HCT116 (cell line): ENCODE measurements at regions not wholly inside any gene's neighbourhood (a gene's known extent, or its start where the extent isn't known, plus 50 kb on each side); places are given as distances from the start of the nearest gene placed in this dataset.

Source experiments
- ATAC-seq: fragments of 200-7000 bp; cut with Tn5 transposase; 2 replicates; pipeline ENCODE4 v1.9.1; 2020; ENCODE audit warnings: mild to moderate bottlenecking, moderate library complexity
- BruUV-seq: library from RNA; stranded (reverse); fragments of 400-500 nt; replicated peaks from 2 replicates; lab custom pipeline; 2021; lab: Mats Ljungman, UMichigan
- CTCF ChIA-PET: fragments of 300-600 bp; sonication (Branson Sonifier 250); formaldehyde crosslinking; loops from one replicate; lab custom pipeline; 2021; ENCODE audit warnings: antibody characterized with exemption; lab: Charles Lee
- POLR2A ChIA-PET: fragments of 300-600, 350-600 bp; sonication (Branson Sonifier 250); formaldehyde crosslinking; loops from one replicate; lab custom pipeline; 2021; ENCODE audit warnings: antibody characterized with exemption; lab: Charles Lee
- RAD21 ChIA-PET, 2 experiments: fragments of 300-600 bp; sonication (Branson Sonifier 250); formaldehyde crosslinking; loops; one replicate each; lab custom pipeline; 2023; ENCODE audit warnings: low total read pairs in 2 of 2; ENCODE audit not compliant: uncharacterized antibody in 2 of 2, unreplicated experiment in 2 of 2, low non-redundant PET in 1 of 2; lab: Charles Lee
- DNase-seq: peaks from one replicate; pipeline ENCODE4 v3.0.0-alpha.2; 2010; ENCODE audit warnings: low read depth, low spot score
- H2AFZ ChIP-seq: fragments of 200-600 bp; shearing (Covaris generic), sonication (generic); 2 replicates; pipeline ENCODE4 v1.6.1; 2017; ENCODE audit warnings: low read depth, mixed run types, mixed read lengths, antibody characterized with exemption, low read length; ENCODE audit not compliant: poor library complexity, severe bottlenecking
- H3K27ac ChIP-seq: 2 replicates; pipeline ENCODE4 v1.5.1; 2012; ENCODE audit warnings: low read depth, low read length
- H3K27me3 ChIP-seq: fragments of 200-600 bp; sonication (generic); 2 replicates; pipeline ENCODE4 v1.6.1; 2016; ENCODE audit warnings: mixed run types, low read length, mixed read lengths; ENCODE audit not compliant: insufficient read depth
- H3K36me3 ChIP-seq, 2 experiments: fragments of 200-500 bp in 1 of 2; fragments of 200-600 bp in 1 of 2; sonication (Bioruptor generic) in 1 of 2; sonication (generic) in 1 of 2; 2 replicates each; pipeline versions ENCODE4 v1.5.1 to v1.6.1; 2014 to 2016; ENCODE audit warnings: low read length in 2 of 2, inconsistent platforms in 1 of 2, mixed read lengths in 1 of 2, mixed run types in 1 of 2; ENCODE audit not compliant: insufficient read depth in 2 of 2, control insufficient read depth in 1 of 2
- H3K4me1 ChIP-seq, 2 experiments: fragments of 200-600 bp in 1 of 2; sonication (generic) in 1 of 2; 2 replicates each; pipeline versions ENCODE4 v1.5.1 to v1.6.1; 2012 to 2017; ENCODE audit warnings: low read length in 2 of 2, inconsistent platforms in 1 of 2, mild to moderate bottlenecking in 1 of 2, mixed read lengths in 1 of 2, mixed run types in 1 of 2, moderate library complexity in 1 of 2; ENCODE audit not compliant: insufficient read depth in 2 of 2, control insufficient read depth in 1 of 2
- H3K4me2 ChIP-seq: fragments of 200-600 bp; sonication (generic); 2 replicates; pipeline ENCODE4 v1.6.1; 2017; ENCODE audit warnings: mixed run types, low read length, mixed read lengths
- H3K4me3 ChIP-seq, 2 experiments: fragments of 200-600 bp in 1 of 2; sonication (generic) in 1 of 2; replicated peaks in 1 of 2; 2 replicates each; pipeline ENCODE4 v1.5.1; 2011 to 2016; ENCODE audit warnings: low read length in 2 of 2, control low read depth in 1 of 2, low read depth in 1 of 2, mild to moderate bottlenecking in 1 of 2, mixed read lengths in 1 of 2, mixed run types in 1 of 2
- H3K79me2 ChIP-seq: fragments of 200-600 bp; sonication (generic); 2 replicates; pipeline ENCODE4 v1.6.1; 2017; ENCODE audit warnings: mild to moderate bottlenecking, mixed run types, low read length, moderate library complexity, mixed read lengths; ENCODE audit not compliant: insufficient read depth
- H3K9ac ChIP-seq: fragments of 200-600 bp; sonication (generic); 2 replicates; pipeline ENCODE4 v1.6.1; 2016; ENCODE audit warnings: low read length, mixed read lengths
- H3K9me2 ChIP-seq: fragments of 200-600 bp; sonication (generic), shearing (Covaris generic); 2 replicates; pipeline ENCODE4 v1.6.1; 2017; ENCODE audit warnings: mixed run types, mild to moderate bottlenecking, moderate library complexity; ENCODE audit not compliant: insufficient read depth
- H3K9me3 ChIP-seq, 2 experiments: fragments of 200-500 bp in 1 of 2; fragments of 200-600 bp in 1 of 2; sonication (Bioruptor generic) in 1 of 2; sonication (generic) in 1 of 2; 2 replicates each; pipeline ENCODE4 v1.6.1; 2014 to 2017; ENCODE audit warnings: low read length in 2 of 2, mixed read lengths in 2 of 2, inconsistent platforms in 1 of 2, low read depth in 1 of 2, mild to moderate bottlenecking in 1 of 2, mixed run types in 1 of 2, moderate library complexity in 1 of 2; ENCODE audit not compliant: control insufficient read depth in 1 of 2, insufficient read depth in 1 of 2
- H4K20me1 ChIP-seq: fragments of 200-600 bp; sonication (generic), shearing (Covaris generic); 2 replicates; pipeline ENCODE4 v1.6.1; 2017; ENCODE audit warnings: mixed run types, mild to moderate bottlenecking, moderate library complexity; ENCODE audit not compliant: insufficient read depth
- EZH2phosphoT487 ChIP-seq: fragments of 200-600 bp; IDR thresholded peaks from 2 replicates; pipeline ENCODE4 v1.6.1; 2018; ENCODE audit warnings: antibody characterized with exemption, borderline replicate concordance
- FOSL1 ChIP-seq: IDR thresholded peaks from 2 replicates; pipeline ENCODE4 v1.6.1; 2012; ENCODE audit warnings: low read depth
- SIN3A ChIP-seq: IDR thresholded peaks from 2 replicates; pipeline ENCODE4 v1.6.1; 2012; ENCODE audit warnings: low read depth
- SRF ChIP-seq: IDR thresholded peaks from 2 replicates; pipeline ENCODE4 v1.6.1; 2012; ENCODE audit warnings: low read depth
- ZNF274 ChIP-seq: fragments of 200-500 bp; sonication (Bioruptor generic); IDR thresholded peaks from 2 replicates; pipeline ENCODE4 v1.6.1; 2014; ENCODE audit warnings: mild to moderate bottlenecking, low read depth, low read length, inconsistent platforms
- intact Hi-C: fragments of 100-400 bp; cut with micrococcal nuclease; formaldehyde crosslinking; loops from 2 replicates; pipeline ENCODE4 v1.10.0; 2022
- TF ChIP-seq, protein P1 (sequence below): IDR thresholded peaks from 2 replicates; pipeline ENCODE4 v1.6.1; 2011; ENCODE audit warnings: mild to moderate bottlenecking, low read length, moderate library complexity; ENCODE audit not compliant: insufficient replicate concordance; ENCODE audit errors: extremely low read depth
- TF ChIP-seq, protein P2 (sequence below): IDR thresholded peaks from 2 replicates; pipeline ENCODE4 v1.6.1; 2012; ENCODE audit warnings: low read depth
- TF ChIP-seq, protein P3 (sequence below), 3 experiments: fragments of 200-600 bp in 1 of 3; sonication (generic) in 1 of 3; IDR thresholded peaks in 2 of 3; conservative IDR thresholded peaks in 1 of 3; 2 replicates each; pipeline ENCODE4 v1.5.1; 2012 to 2017; ENCODE audit warnings: low read depth in 2 of 3, low read length in 2 of 3, antibody characterized with exemption in 1 of 3, borderline replicate concordance in 1 of 3, control low read depth in 1 of 3, mild to moderate bottlenecking in 1 of 3, mixed read lengths in 1 of 3, mixed run types in 1 of 3, moderate library complexity in 1 of 3; ENCODE audit not compliant: insufficient read depth in 1 of 3

DNA sequence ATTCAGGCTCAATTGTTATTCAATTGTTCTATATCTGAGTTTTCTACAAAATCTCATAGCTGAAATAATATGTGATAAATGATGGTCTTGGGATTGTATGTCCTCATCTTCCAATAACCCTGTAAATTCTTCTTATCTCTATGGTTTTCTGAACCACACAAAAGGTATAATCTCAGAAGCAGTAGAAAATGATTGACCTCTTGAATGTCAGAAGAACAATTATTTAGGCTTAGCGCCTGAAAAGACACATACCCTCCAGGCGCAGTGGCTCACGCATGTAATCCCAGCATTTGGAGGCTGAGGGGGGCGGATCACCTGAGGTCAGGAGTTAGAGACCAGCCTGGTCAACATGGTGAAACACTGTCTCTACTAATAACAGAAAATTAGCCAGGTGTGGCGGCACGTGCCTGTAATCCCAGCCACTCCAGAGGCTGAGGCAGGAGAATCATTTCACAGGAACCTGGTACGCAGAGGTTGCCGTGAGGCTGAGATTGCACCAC lies 288.0 kb upstream of the TBC1D5 start:
- no peaks in the 10 kb centered on the region for H3K27me3 ChIP-seq
- RAD21 ChIA-PET = no interaction called here
- TF ChIP-seq ZNF274 = no peak
- TF ChIP-seq SIN3A = no peak
- no peak for TF ChIP-seq SRF
- TF ChIP-seq, protein P1, sequence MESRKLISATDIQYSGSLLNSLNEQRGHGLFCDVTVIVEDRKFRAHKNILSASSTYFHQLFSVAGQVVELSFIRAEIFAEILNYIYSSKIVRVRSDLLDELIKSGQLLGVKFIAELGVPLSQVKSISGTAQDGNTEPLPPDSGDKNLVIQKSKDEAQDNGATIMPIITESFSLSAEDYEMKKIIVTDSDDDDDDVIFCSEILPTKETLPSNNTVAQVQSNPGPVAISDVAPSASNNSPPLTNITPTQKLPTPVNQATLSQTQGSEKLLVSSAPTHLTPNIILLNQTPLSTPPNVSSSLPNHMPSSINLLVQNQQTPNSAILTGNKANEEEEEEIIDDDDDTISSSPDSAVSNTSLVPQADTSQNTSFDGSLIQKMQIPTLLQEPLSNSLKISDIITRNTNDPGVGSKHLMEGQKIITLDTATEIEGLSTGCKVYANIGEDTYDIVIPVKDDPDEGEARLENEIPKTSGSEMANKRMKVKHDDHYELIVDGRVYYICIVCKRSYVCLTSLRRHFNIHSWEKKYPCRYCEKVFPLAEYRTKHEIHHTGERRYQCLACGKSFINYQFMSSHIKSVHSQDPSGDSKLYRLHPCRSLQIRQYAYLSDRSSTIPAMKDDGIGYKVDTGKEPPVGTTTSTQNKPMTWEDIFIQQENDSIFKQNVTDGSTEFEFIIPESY = no peak
- TF ChIP-seq, protein P2, sequence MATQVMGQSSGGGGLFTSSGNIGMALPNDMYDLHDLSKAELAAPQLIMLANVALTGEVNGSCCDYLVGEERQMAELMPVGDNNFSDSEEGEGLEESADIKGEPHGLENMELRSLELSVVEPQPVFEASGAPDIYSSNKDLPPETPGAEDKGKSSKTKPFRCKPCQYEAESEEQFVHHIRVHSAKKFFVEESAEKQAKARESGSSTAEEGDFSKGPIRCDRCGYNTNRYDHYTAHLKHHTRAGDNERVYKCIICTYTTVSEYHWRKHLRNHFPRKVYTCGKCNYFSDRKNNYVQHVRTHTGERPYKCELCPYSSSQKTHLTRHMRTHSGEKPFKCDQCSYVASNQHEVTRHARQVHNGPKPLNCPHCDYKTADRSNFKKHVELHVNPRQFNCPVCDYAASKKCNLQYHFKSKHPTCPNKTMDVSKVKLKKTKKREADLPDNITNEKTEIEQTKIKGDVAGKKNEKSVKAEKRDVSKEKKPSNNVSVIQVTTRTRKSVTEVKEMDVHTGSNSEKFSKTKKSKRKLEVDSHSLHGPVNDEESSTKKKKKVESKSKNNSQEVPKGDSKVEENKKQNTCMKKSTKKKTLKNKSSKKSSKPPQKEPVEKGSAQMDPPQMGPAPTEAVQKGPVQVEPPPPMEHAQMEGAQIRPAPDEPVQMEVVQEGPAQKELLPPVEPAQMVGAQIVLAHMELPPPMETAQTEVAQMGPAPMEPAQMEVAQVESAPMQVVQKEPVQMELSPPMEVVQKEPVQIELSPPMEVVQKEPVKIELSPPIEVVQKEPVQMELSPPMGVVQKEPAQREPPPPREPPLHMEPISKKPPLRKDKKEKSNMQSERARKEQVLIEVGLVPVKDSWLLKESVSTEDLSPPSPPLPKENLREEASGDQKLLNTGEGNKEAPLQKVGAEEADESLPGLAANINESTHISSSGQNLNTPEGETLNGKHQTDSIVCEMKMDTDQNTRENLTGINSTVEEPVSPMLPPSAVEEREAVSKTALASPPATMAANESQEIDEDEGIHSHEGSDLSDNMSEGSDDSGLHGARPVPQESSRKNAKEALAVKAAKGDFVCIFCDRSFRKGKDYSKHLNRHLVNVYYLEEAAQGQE = no peak
- TF ChIP-seq FOSL1 = no peak
- TF ChIP-seq, protein P3, sequence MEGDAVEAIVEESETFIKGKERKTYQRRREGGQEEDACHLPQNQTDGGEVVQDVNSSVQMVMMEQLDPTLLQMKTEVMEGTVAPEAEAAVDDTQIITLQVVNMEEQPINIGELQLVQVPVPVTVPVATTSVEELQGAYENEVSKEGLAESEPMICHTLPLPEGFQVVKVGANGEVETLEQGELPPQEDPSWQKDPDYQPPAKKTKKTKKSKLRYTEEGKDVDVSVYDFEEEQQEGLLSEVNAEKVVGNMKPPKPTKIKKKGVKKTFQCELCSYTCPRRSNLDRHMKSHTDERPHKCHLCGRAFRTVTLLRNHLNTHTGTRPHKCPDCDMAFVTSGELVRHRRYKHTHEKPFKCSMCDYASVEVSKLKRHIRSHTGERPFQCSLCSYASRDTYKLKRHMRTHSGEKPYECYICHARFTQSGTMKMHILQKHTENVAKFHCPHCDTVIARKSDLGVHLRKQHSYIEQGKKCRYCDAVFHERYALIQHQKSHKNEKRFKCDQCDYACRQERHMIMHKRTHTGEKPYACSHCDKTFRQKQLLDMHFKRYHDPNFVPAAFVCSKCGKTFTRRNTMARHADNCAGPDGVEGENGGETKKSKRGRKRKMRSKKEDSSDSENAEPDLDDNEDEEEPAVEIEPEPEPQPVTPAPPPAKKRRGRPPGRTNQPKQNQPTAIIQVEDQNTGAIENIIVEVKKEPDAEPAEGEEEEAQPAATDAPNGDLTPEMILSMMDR (IDR thresholded peaks at IDR 0.05 in 2 of 3, conservative IDR thresholded peaks at IDR 0.05 in 1 of 3; ENCODE audit: borderline replicate concordance in 1 of 3, insufficient read depth in 1 of 3, low read depth in 2 of 3, low read length in 2 of 3) = no peak
- TF ChIP-seq EZH2phosphoT487 = no peak
- POLR2A ChIA-PET = no interaction called here
- H3K9me2 ChIP-seq = no peaks in the 10 kb centered on the region
- H3K4me3 ChIP-seq = no peak overlapping the region
- CTCF ChIA-PET = no interaction called here
- H3K9me3 ChIP-seq = no peaks in the 10 kb centered on the region
- no TSS peak for BruUV-seq
- H2AFZ ChIP-seq = no peak overlapping the region
- no peaks in the 10 kb centered on the region for H3K4me1 ChIP-seq
- H3K4me2 ChIP-seq = no peak overlapping the region
- H3K27ac ChIP-seq = no peak overlapping the region
- H3K79me2 ChIP-seq = no peaks in the 10 kb centered on the region
- H3K36me3 ChIP-seq = no peaks in the 10 kb centered on the region
- H4K20me1 ChIP-seq = no peaks in the 10 kb centered on the region
- no peak overlapping the region for H3K9ac ChIP-seq
- DNase-seq (no peak), ATAC-seq (no peak)
- intact Hi-C loops = no loop called here
